ENCODE measurements at regions not wholly inside any gene's neighbourhood (a gene's known extent, or its start where the extent isn't known, plus 50 kb on each side); places are given as distances from the start of the nearest gene placed in this dataset.
"Not testable (repeated sequence)": the region's sequence is repeated elsewhere in the genome, so short reads cannot be mapped to it uniquely, and the experiment has no call there.

DNA sequence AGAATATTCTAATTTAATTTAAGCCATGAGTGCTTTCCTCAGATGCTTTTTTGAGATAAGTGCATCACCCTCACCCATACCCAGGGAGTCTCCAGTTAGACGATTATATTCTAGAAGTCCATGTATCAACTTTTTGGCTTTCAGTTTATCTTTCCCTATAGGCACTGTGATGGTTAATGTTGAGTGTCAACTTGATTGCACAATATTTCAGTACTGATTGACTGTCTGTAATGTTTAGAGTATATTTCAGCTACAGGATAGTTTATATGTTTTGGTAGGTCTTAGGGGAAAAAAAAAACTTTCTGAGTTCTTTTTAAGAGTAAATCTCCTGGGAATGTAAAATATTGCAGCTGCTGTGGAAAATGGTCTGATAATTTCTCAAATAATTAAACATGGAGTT, 535.4 kb downstream of the ADRA2A start:
- DNase-seq, result no peak

DNA sequence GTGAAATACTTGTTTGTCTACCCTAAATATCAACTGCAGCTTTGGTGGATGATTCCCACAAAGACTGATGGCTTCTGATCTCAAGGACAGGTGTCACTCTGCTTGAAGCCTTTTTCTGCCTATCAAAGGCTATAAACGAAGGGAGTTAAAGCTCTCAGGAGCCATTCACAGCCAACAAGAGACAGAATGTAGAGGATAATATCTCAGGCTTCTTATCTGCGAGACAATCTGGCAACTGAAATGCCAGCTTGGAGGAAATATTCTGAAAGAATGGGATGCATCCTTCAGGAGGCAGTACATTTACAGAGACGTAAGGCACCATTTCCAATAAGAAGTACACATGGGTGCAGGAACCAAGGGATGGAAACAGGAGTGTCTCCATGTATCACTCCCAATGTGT, 549.4 kb downstream of the GPAM start:
- DNase-seq, result no peak

- DNase-seq, result no peak
Observed at GRCh38 chr10:111646021-111646420, 537.5 kb downstream of the GPAM start.

DNA sequence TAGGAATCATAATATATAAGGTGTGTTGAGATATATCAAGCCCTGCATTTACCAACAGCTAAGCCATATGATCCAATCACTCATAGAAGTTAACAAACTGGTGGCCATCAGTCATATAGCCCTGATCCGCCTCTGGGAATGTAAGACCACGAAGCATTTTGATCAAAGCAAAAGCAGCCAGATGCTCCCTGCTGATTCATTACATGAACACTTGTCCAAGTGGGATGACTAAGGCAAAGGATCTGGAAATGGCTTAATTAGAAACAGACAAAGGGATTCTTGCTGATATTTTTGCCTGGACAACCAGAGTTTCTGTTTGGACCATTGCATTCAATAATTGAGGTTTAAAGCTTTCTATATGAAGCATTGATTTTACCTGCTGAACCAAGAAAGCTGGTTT, 535.5 kb downstream of the GPAM start:
- DNase-seq, result no peak

DNA sequence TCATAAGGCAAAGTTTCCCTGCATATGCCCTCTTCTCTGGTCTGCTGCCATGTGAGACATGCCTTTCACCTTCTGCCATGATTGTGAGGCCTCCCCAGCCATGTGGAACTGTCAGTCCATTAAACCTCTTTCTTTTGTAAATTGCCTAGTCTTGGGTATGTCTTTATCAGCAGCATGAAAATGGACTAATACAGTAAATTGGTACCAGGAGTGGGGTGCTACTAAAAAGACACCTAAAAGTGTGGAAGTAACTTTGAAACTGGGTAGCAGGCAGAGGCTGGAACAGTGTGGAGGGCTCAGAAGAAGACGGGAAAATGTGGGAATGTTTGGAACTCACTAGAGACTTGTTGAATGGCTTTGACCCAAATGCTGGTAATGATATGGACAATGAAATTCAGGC, 534.5 kb downstream of the GPAM start:
- not testable (repeated sequence) for DNase-seq

DNA sequence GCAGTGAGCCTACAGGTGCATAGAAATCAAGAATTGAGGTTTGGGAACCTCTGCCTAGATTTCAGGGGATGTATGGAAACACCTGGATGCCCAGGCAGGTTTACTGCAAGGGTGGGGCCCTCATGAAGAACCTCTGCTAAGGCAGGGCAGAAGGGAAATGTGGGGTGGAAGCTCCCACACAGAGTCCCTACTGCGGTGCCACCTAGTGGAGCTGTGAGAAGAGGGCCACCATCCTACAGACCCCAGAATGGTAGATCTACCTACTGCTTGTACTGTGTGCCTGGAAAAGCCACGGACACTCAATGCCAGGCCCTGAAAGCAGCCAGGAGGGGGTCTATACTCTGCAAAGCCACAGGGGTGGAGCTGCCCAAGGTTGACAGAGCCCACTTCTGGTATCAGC, 533.5 kb downstream of the GPAM start:
- DNase-seq, result no peak

DNA sequence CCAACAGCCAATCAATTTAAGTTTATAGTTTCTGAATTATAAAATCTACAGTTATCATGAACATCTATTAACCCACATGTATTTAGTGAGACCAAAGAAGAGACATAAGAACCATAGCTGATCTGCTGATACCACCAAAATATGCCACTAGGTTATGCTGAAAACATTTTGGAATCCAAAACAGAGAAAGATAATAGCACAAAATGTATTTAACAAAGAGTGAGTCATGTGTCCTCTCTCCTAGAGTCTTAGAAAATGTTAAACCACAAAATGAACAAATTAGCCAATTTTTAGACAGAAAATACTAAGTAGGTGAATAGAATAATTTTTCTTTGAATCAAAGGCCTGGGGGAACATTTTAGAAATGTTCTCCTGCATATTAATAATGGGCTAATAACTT, 527.5 kb downstream of the GPAM start:
- DNase-seq, result no peak

DNA sequence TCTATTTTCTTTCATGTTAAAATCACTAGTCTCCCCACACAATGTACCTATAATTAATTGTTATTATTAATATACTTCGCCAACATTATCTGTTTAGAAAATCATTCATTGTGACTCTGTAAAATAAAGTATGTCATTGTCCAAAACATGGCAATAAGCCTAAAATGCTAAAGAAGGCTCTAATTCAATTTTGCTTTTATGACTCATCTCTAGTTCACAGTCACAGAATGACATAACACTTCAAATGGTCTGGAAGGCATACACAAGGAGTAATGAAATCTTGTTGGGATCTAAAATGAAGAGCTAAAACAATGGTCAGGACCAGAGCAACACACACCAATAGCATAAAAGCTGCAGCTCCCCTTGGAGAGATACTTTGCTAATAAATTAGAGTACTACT, 505.8 kb downstream of the GPAM start:
- DNase-seq, result no peak

GRCh38 chr10:111686796-111687195, 496.8 kb downstream of the GPAM start:
- no peak for DNase-seq

DNA sequence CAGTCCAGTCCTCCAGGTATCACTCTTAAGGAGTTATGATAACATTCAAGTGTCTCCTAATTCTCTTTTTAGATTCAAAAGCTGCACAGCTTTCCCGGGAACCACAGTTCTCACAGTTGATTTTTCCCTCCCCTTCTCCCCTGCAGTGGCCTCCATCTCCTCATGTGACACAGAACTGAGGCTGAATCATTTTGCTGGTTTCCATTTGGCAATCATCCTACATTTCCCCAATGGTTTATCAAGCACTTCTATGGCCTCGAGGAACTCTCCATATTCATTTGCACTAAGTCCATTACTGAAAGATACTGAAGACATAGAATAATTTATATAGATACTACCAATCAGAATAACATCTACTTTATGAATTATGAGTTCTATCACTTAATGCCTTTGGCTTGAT, 484.9 kb downstream of the GPAM start:
- no peak for DNase-seq

DNA sequence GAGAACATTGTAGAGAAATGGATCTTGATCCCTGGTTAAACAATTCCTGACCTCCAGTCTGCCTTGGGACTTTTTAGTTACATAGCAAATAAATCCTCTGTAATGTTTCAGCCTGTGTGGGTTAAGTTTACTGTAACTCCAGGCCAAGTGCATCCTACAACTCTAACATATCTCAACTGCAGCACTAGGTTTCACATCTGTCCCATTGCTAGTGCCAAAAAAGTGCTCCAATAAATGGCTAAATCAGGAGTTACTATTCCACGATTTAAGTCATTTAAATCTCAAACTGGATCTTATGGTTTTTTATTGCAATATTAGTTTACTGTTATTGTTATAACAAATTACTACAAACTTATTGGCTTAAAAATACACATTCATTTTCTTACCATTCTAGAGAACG, 479.6 kb downstream of the GPAM start:
- no peak for DNase-seq

DNA sequence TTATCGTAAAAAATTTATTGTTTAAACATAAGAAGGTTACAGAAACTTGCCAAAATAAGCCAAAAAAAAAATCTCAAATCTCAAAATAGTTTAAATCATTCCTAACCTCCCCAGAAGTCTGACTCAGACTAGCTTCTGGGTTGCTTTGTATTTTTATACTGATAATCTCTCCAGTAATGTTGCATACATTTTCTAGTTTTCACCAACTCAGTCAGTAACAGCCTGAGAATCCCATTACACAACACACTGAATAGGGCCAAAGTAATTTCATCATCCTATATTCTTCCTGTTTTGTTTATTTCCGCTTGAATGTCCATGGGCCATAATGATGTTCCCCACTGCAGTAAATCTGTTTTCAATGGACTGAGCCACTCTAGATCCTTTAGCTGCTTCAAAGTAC, 478.5 kb downstream of the GPAM start:
- no peak for DNase-seq

- DNase-seq, result no peak
Observed at GRCh38 chr10:111706331-111706730, 477.2 kb downstream of the GPAM start.

DNA sequence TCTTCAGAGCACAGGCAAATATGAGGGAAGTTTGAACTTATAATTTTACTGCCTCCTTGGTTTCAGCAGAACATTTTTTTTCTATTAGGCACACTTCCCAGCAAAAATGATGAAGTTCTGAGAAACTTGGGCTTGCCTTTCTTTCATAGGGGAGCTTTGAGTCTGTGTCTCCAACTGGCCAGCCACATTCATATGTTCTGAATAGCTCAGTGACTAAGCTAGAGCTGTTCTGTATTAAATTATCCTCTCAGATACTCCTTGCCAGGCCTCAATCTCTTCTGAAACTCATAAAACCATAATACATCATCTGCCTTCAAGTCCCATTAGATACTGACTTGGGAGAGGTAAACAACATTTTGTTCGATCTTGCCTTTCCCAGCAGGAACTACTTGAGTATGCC, 476.5 kb downstream of the GPAM start:
- DNase-seq, result no peak

DNA sequence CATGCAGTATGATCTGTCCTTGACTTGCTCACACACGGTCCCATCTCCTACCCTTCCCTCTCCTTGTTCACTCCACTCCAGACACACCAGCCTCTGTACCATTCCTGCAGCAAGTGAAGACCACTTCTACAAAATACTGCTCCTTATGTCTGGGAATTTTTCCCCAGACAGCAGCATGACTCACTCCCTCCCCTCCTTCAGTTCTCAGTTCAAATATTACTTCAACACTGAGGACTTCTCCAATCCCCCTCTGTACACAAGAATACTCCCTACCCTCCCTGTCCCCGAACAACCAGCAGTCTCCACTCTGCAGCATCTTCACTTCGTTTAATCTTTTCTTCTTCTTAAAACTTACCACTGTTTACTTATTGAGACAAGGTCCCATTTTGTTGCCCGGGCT, 474.0 kb downstream of the GPAM start:
- DNase-seq, result no peak

- no peak for DNase-seq
Observed at GRCh38 chr10:111716032-111716431, 467.5 kb downstream of the GPAM start.

- no peak for DNase-seq
Observed at GRCh38 chr10:111724121-111724520, 459.4 kb downstream of the GPAM start.

DNA sequence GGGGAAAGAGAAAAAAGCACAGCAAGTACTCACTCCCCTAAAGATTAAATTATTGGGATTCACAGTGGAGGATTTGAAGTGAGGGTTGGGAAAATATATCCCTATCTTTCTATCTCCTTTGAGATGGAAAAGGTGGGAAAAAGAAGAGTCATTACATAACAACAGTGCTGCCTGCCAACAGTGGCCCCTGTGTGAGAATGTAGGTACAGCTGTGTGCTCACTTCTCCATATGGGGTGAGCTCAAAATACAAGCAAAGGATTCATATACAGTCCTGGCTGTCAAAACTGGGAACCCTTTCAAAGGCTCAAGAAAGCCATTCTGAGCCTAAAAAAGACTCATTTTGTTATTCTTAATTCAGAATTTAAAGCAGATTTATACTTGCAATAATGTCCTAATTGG, 458.5 kb downstream of the GPAM start:
- DNase-seq, result no peak

DNA sequence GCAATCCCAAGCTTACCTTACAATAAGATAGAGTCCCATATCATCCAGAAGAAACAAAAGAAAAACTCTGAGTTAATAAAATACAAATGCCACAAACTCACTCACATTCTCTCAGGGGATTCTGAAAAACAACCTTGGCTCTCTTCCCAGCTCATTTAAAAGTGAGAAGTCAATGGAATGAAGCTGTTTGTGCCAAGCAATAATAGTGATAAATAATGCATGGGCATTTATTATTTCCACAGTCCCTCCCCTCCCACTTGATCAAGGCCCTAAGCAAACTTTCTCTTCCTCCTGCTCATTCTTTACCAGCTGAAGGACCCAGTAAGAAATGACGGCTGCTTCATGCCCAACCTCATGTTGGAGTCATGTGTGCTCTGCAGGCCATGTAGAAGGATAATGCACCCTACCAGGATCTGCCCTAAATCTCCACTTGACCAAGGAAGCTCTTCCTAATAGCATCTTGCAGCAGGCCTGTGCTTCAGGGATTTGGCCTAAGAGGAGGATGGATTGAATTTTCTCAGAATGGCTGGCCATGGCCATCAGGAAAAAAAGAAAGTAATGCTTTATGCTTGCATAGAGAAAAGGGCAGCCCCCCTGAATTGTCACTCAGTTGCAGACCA, 451.3 kb downstream of the GPAM start:
- no peak for DNase-seq

- DNase-seq, result no peak
Observed at GRCh38 chr10:111739125-111739873, 444.3 kb downstream of the GPAM start.

- DNase-seq, result no peak
Observed at GRCh38 chr10:111739874-111740139, 443.8 kb downstream of the GPAM start.

- no peak for DNase-seq
Observed at GRCh38 chr10:111745982-111746381, 437.6 kb downstream of the GPAM start.

GRCh38 chr10:111747751-111748150, 435.8 kb downstream of the GPAM start:
- no peak for DNase-seq

DNA sequence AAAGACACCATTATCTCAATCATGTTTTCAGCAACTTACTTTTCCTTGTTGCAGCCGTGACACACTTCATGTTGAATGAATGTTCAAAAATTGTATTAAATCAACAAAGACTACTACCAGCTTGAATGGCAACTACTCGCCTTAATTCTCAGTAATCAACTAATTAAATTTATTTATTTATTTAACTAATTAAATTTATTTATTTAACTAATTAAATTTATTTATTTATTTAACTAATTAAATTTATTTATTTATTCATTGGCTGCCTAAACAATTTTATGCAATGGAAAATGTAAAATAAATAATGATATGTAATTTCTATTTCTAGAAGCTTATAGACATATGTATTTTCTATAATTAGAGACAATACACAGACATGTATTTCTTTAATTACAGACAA, 435.4 kb downstream of the GPAM start:
- DNase-seq, result no peak

- DNase-seq, result no peak
Observed at GRCh38 chr10:111750165-111750849, 433.3 kb downstream of the GPAM start.
